OCI-LY3 (cell line): ENCODE measurements at regions not wholly inside any gene's neighbourhood (a gene's known extent, or its start where the extent isn't known, plus 50 kb on each side); places are given as distances from the start of the nearest gene placed in this dataset.

Experiments used
- H2AFZ ChIP-seq: fragments of 200-600, 300-600 bp; shearing (Covaris generic); 2 replicates; pipeline ENCODE4 v1.6.0; 2014; ENCODE audit warnings: antibody characterized with exemption, low read depth, low read length
- H3K27ac ChIP-seq: fragments of 200-600, 300-600 bp; sonication (generic); 2 replicates; pipeline ENCODE4 v1.5.1; 2014; ENCODE audit warnings: mild to moderate bottlenecking, low read length, moderate library complexity, mixed read lengths
- H3K27me3 ChIP-seq: fragments of 200-600, 300-600 bp; sonication (generic); 2 replicates; pipeline ENCODE4 v1.6.1; 2014; ENCODE audit warnings: low read depth, low read length, mixed read lengths
- H3K36me3 ChIP-seq: fragments of 200-600, 300-600 bp; sonication (generic); replicated peaks from 2 replicates; pipeline ENCODE3; 2014; ENCODE audit warnings: low read depth, low read length, mixed read lengths
- H3K4me1 ChIP-seq: fragments of 300-600, 200-600 bp; sonication (generic); 2 replicates; pipeline ENCODE4 v1.6.1; 2014; ENCODE audit warnings: low read length, mixed read lengths
- H3K4me2 ChIP-seq: fragments of 200-600, 300-600 bp; sonication (generic); 2 replicates; pipeline ENCODE4 v1.6.1; 2014; ENCODE audit warnings: low read length, mixed read lengths
- H3K4me3 ChIP-seq: fragments of 300-600, 200-600 bp; sonication (generic); 2 replicates; pipeline ENCODE4 v1.5.1; 2014; ENCODE audit warnings: antibody characterized with exemption, mild to moderate bottlenecking, low read length, moderate library complexity
- H3K79me2 ChIP-seq: fragments of 300-600, 200-600 bp; shearing (Covaris generic); 2 replicates; pipeline ENCODE4 v1.6.1; 2014; ENCODE audit warnings: mild to moderate bottlenecking, low read length, mixed read lengths
- H3K9ac ChIP-seq: fragments of 300-600, 200-600 bp; shearing (Covaris generic); 2 replicates; pipeline ENCODE4 v1.6.0; 2014; ENCODE audit warnings: mild to moderate bottlenecking, low read length, moderate library complexity
- H3K9me3 ChIP-seq: fragments of 200-600, 300-600 bp; shearing (Covaris generic); 2 replicates; pipeline ENCODE4 v1.6.1; 2014; ENCODE audit warnings: low read length, mixed read lengths; ENCODE audit not compliant: insufficient read depth
- H4K20me1 ChIP-seq: fragments of 200-600, 300-600 bp; sonication (generic); 2 replicates; pipeline ENCODE4 v1.6.1; 2016; ENCODE audit warnings: low read length, mixed read lengths; ENCODE audit not compliant: insufficient read depth
- EZH2phosphoT487 ChIP-seq: fragments of 200-600 bp; shearing (Covaris generic); IDR thresholded peaks from 2 replicates; pipeline ENCODE4 v1.6.1; 2018; ENCODE audit warnings: antibody characterized with exemption, mixed run types, low read depth
- TF ChIP-seq, protein P1 (sequence below): fragments of 200-600, 300-600 bp; sonication (generic); IDR thresholded peaks from 2 replicates; pipeline ENCODE4 v1.5.1; 2014; ENCODE audit warnings: antibody characterized with exemption, low read length, low read depth

- Histone ChIP-seq H3K27me3 (no peaks in the 10 kb centered on the region), H4K20me1 (no peaks in the 10 kb centered on the region), H3K9ac (no peak overlapping the region), H3K4me1 (peaks cover 4% of the 10 kb centered on the region; the same call in 1 of the 2 replicates), H3K9me3 (no peaks in the 10 kb centered on the region), H3K27ac (no peak overlapping the region), H3K4me2 (no peak overlapping the region), H3K79me2 (no peaks in the 10 kb centered on the region), H2AFZ (no peak overlapping the region), H3K4me3 (no peak overlapping the region), H3K36me3 (no peaks in the 10 kb centered on the region)
- TF ChIP-seq, protein P1, sequence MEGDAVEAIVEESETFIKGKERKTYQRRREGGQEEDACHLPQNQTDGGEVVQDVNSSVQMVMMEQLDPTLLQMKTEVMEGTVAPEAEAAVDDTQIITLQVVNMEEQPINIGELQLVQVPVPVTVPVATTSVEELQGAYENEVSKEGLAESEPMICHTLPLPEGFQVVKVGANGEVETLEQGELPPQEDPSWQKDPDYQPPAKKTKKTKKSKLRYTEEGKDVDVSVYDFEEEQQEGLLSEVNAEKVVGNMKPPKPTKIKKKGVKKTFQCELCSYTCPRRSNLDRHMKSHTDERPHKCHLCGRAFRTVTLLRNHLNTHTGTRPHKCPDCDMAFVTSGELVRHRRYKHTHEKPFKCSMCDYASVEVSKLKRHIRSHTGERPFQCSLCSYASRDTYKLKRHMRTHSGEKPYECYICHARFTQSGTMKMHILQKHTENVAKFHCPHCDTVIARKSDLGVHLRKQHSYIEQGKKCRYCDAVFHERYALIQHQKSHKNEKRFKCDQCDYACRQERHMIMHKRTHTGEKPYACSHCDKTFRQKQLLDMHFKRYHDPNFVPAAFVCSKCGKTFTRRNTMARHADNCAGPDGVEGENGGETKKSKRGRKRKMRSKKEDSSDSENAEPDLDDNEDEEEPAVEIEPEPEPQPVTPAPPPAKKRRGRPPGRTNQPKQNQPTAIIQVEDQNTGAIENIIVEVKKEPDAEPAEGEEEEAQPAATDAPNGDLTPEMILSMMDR: no peak
- no peak for TF ChIP-seq EZH2phosphoT487
Measured at GRCh38 chr1:54476530-54477109, 70.4 kb upstream of the SSBP3 start.

DNA sequence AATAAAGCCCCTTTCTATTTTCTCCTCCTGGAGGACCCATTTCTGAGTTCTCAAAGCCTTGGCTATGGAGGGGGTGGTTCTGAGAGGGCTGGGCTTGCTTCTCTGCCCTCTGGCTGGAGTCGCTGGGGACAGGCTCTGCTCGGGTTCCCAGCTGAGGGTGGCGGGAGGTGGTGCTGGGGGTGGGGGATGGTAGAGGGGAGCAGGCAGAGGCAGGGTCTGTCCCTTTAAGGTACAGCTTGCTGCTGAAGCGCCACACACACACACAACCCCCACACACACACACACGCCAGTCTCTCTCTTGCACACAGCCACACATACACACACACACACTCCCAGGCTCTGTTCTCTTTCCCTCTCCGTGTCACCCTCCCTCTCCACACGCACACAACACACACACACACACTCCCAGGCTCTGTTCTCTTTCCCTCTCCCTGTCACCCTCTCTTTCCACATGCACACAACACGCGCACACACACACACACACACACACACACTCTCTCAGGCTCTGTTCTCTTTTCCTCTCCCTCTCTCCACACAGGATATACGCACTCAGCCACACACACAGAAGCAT, 69.8 kb upstream of the SSBP3 start:
- no peak overlapping the region for H3K4me2 ChIP-seq
- H3K9me3 ChIP-seq: no peaks in the 10 kb centered on the region
- H3K27me3 ChIP-seq: no peaks in the 10 kb centered on the region
- H3K4me3 ChIP-seq: no peak overlapping the region
- H3K4me1 ChIP-seq: peaks cover 4% of the 10 kb centered on the region; the same call in 1 of the 2 replicates
- H3K27ac ChIP-seq: no peak overlapping the region
- H2AFZ ChIP-seq: no peak overlapping the region
- no peaks in the 10 kb centered on the region for H3K79me2 ChIP-seq
- no peaks in the 10 kb centered on the region for H4K20me1 ChIP-seq
- no peak overlapping the region for H3K9ac ChIP-seq
- no peak for TF ChIP-seq EZH2phosphoT487
- TF ChIP-seq, protein P1: no peak
- no peaks in the 10 kb centered on the region for H3K36me3 ChIP-seq

DNA sequence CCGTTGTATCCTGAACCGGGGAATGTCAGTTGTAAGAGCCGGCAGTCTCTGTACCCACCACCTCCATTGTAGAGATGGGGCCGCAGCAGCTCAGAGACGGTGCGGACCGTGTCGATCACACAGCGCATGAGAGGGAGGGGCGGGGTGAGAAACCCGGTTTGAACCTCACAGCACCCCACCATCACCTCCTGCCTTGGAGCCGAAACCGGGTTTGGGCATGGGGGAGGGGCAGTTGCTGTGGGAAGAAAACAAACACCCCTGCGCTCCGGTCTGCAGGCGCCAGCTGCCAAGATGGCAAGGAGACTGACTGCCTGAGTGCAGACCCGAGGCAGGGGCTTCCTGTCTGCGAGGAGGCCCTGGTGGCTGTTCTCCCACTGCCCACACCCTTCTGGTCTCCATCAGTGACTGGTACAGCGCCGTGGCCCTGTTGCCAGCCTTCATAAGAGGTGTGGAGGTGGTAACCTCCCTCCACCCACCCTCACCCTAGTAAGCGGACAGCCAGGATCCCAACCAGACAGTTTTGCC, 69.2 kb upstream of the SSBP3 start:
- Histone ChIP-seq H3K4me3 (no peak overlapping the region), H3K36me3 (no peaks in the 10 kb centered on the region), H3K27ac (no peak overlapping the region), H3K9me3 (no peaks in the 10 kb centered on the region), H3K27me3 (no peaks in the 10 kb centered on the region), H4K20me1 (no peaks in the 10 kb centered on the region), H2AFZ (no peak overlapping the region), H3K4me1 (peaks cover 4% of the 10 kb centered on the region; the same call in 1 of the 2 replicates), H3K9ac (no peak overlapping the region), H3K79me2 (no peaks in the 10 kb centered on the region), H3K4me2 (no peak overlapping the region)
- no peak for TF ChIP-seq EZH2phosphoT487
- TF ChIP-seq, protein P1: no peak

- Histone ChIP-seq H3K9ac (no peak overlapping the region), H2AFZ (no peak overlapping the region)
Measured at GRCh38 chr1:54474310-54475251, 68.4 kb upstream of the SSBP3 start.

More at GRCh38 chr1:54474310-54475251, 68.4 kb upstream of the SSBP3 start:
- Histone ChIP-seq H3K36me3 (no peaks in the 10 kb centered on the region), H3K27ac (no peak overlapping the region), H3K4me1 (peaks cover 4% of the 10 kb centered on the region; the same call in 1 of the 2 replicates), H3K4me3 (no peak overlapping the region), H3K4me2 (no peak overlapping the region), H3K27me3 (no peaks in the 10 kb centered on the region), H3K9me3 (no peaks in the 10 kb centered on the region), H3K79me2 (no peaks in the 10 kb centered on the region), H4K20me1 (no peaks in the 10 kb centered on the region)
- TF ChIP-seq, protein P1: no peak
- TF ChIP-seq EZH2phosphoT487: no peak
